SK-N-MC (cell line): ENCODE measurements at regions not wholly inside any gene's neighbourhood (a gene's known extent, or its start where the extent isn't known, plus 50 kb on each side); places are given as distances from the start of the nearest gene placed in this dataset.
"Not testable (repeated sequence)": the region's sequence is repeated elsewhere in the genome, so short reads cannot be mapped to it uniquely, and the experiment has no call there.

Source experiments
- EZH2 ChIP-seq: fragments of 200-600 bp; sonication (generic); IDR thresholded peaks from one replicate; pipeline ENCODE4 v1.6.1; 2017; ENCODE audit warnings: antibody characterized with exemption
- FOXP2 ChIP-seq: optimal IDR thresholded peaks from 2 replicates; pipeline ENCODE3; 2011; ENCODE audit warnings: mild to moderate bottlenecking, moderate library complexity; ENCODE audit not compliant: insufficient read depth; ENCODE audit errors: extremely low read length, control extremely low read depth
- POLR2AphosphoS5 ChIP-seq: IDR thresholded peaks from 2 replicates; pipeline ENCODE4 v1.6.1; 2012; ENCODE audit warnings: mild to moderate bottlenecking, low read depth, low read length, borderline replicate concordance

- not testable (repeated sequence) for TF ChIP-seq POLR2AphosphoS5, EZH2, FOXP2
These were observed 99.2 kb downstream of the LYZL1 start for GRCh38 chr10:29388112-29388511.
